SK-N-SH treated with all-trans-retinoic acid at 6 μM for 48 hours (cell line): ENCODE measurements at regions not wholly inside any gene's neighbourhood (a gene's known extent, or its start where the extent isn't known, plus 50 kb on each side); places are given as distances from the start of the nearest gene placed in this dataset.

Experiments used
- ATAC-seq: fragments of 200-7000 bp; cut with Tn5 transposase; 3 replicates; pipeline ENCODE4 v1.9.1; 2020; ENCODE audit warnings: mild to moderate bottlenecking, moderate library complexity
- ARNTL ChIP-seq: fragments of 450-650 bp; formaldehyde crosslinking; IDR thresholded peaks from 2 replicates; pipeline ENCODE4 v1.5.0; 2020; ENCODE audit warnings: low read depth, mild to moderate bottlenecking, moderate library complexity, borderline replicate concordance
- BACH2 ChIP-seq: fragments of 250-450 bp; sonication (Bioruptor Pico); IDR thresholded peaks from 2 replicates; pipeline ENCODE4 v1.9.0; 2021; ENCODE audit warnings: mild to moderate bottlenecking, borderline replicate concordance
- CREB5 ChIP-seq: fragments of 250-450 bp; sonication (Bioruptor Pico); IDR thresholded peaks from 2 replicates; pipeline ENCODE4 v1.5.1; 2020; ENCODE audit warnings: low read depth, mild to moderate bottlenecking, moderate library complexity
- CSDC2 ChIP-seq: fragments of 250-450 bp; sonication (Bioruptor Pico); IDR thresholded peaks from 2 replicates; pipeline ENCODE4 v1.5.0; 2020; ENCODE audit warnings: mild to moderate bottlenecking, moderate library complexity
- CSRNP3 ChIP-seq: fragments of 250-450 bp; sonication (Bioruptor Pico); IDR thresholded peaks from 2 replicates; pipeline ENCODE4 v1.5.1; 2021; ENCODE audit warnings: mild to moderate bottlenecking, moderate library complexity
- ESRRG ChIP-seq: fragments of 250-450 bp; sonication (Bioruptor Pico); IDR thresholded peaks from 2 replicates; pipeline ENCODE4 v1.6.1; 2021; ENCODE audit warnings: mild to moderate bottlenecking
- GLIS3 ChIP-seq: fragments of 250-450 bp; sonication (Bioruptor Pico); IDR thresholded peaks from 2 replicates; pipeline ENCODE4 v1.5.0; 2020; ENCODE audit warnings: mild to moderate bottlenecking, moderate library complexity
- ISL1 ChIP-seq: fragments of 250-450 bp; sonication (Bioruptor Pico); IDR thresholded peaks from 2 replicates; pipeline ENCODE4 v2.1.2; 2022; ENCODE audit warnings: mild to moderate bottlenecking, moderate library complexity
- OSR1 ChIP-seq: fragments of 250-450 bp; sonication (Bioruptor Pico); IDR thresholded peaks from 2 replicates; pipeline ENCODE4 v1.8.0; 2022; ENCODE audit warnings: moderate library complexity, mild to moderate bottlenecking, inconsistent platforms
- PATZ1 ChIP-seq: fragments of 250-450 bp; sonication (Bioruptor Pico); IDR thresholded peaks from 2 replicates; pipeline ENCODE4 v1.8.0; 2020; ENCODE audit warnings: mild to moderate bottlenecking, moderate library complexity, borderline replicate concordance
- PPARA ChIP-seq: fragments of 250-450 bp; sonication (Bioruptor Pico); IDR thresholded peaks from 2 replicates; pipeline ENCODE4 v1.5.0; 2020; ENCODE audit warnings: mild to moderate bottlenecking, borderline replicate concordance
- RARB ChIP-seq: fragments of 250-450 bp; sonication (Bioruptor Pico); IDR thresholded peaks from 2 replicates; pipeline ENCODE4 v1.8.0; 2021; ENCODE audit warnings: mild to moderate bottlenecking, moderate library complexity
- SNAI2 ChIP-seq: fragments of 250-450 bp; sonication (Bioruptor Pico); IDR thresholded peaks from 2 replicates; pipeline ENCODE4 v1.5.0; 2020; ENCODE audit warnings: mild to moderate bottlenecking, moderate library complexity
- TCF4 ChIP-seq: fragments of 250-450 bp; sonication (Bioruptor Pico); IDR thresholded peaks from 2 replicates; pipeline ENCODE4 v1.8.0; 2021; ENCODE audit warnings: mild to moderate bottlenecking, moderate library complexity, borderline replicate concordance
- TOX ChIP-seq: fragments of 250-450 bp; sonication (Bioruptor Pico); IDR thresholded peaks from 2 replicates; pipeline ENCODE4 v1.8.0; 2021; ENCODE audit warnings: mild to moderate bottlenecking, moderate library complexity, borderline replicate concordance
- TSHZ2 ChIP-seq: fragments of 250-450 bp; sonication (Bioruptor Pico); IDR thresholded peaks from 2 replicates; pipeline ENCODE4 v1.5.0; 2020; ENCODE audit warnings: mild to moderate bottlenecking, moderate library complexity
- ZC3H10 ChIP-seq: fragments of 250-450 bp; sonication (Bioruptor Pico); IDR thresholded peaks from 2 replicates; pipeline ENCODE4 v1.5.1; 2021; ENCODE audit warnings: mild to moderate bottlenecking, moderate library complexity
- ZFP3 ChIP-seq: fragments of 250-450 bp; sonication (Bioruptor Pico); IDR thresholded peaks from 2 replicates; pipeline ENCODE4 v1.5.0; 2020; ENCODE audit warnings: mild to moderate bottlenecking, moderate library complexity
- ZFP30 ChIP-seq: fragments of 450-650 bp; formaldehyde crosslinking; IDR thresholded peaks from 2 replicates; pipeline ENCODE4 v1.5.0; 2022; ENCODE audit warnings: mild to moderate bottlenecking, moderate library complexity
- ZNF565 ChIP-seq: fragments of 450-650 bp; formaldehyde crosslinking; conservative IDR thresholded peaks from 2 replicates; pipeline ENCODE4 v1.5.0; 2020; ENCODE audit warnings: low read depth, mild to moderate bottlenecking, moderate library complexity
- ZNF70 ChIP-seq: fragments of 450-650 bp; formaldehyde crosslinking; IDR thresholded peaks from 2 replicates; pipeline ENCODE4 v1.5.0; 2020; ENCODE audit warnings: mild to moderate bottlenecking, moderate library complexity
- ZNF8 ChIP-seq: fragments of 450-650 bp; formaldehyde crosslinking; IDR thresholded peaks from 2 replicates; pipeline ENCODE4 v1.5.0; 2020; ENCODE audit warnings: mild to moderate bottlenecking, moderate library complexity
- TF ChIP-seq, protein P1 (sequence below): fragments of 250-450 bp; sonication (Bioruptor Pico); IDR thresholded peaks from 2 replicates; pipeline ENCODE4 v1.8.0; 2021; ENCODE audit warnings: low read depth, mild to moderate bottlenecking, moderate library complexity, borderline replicate concordance

GRCh38 chr7:93011351-93012294 is 106.2 kb downstream of the SAMD9 start:
- TF ChIP-seq SNAI2 (CRISPR knock-in tag) (no peak), ZNF8 (CRISPR knock-in tag) (peak; percentile 60; the same call in 1 of the 2 replicates), RARB (CRISPR knock-in tag) (no peak), TCF4 (CRISPR knock-in tag) (no peak), BACH2 (CRISPR knock-in tag) (no peak), PPARA (CRISPR knock-in tag) (no peak), GLIS3 (CRISPR knock-in tag) (no peak), ISL1 (CRISPR knock-in tag) (peak; percentile 40; the same call in 1 of the 2 replicates), ESRRG (CRISPR knock-in tag) (no peak), ZFP30 (CRISPR knock-in tag) (no peak), ZC3H10 (0 out of 2 replicates have a peak, but pooled peaks have one; percentile 13), CREB5 (CRISPR knock-in tag) (0 out of 2 replicates have a peak, but pooled peaks have one; percentile 26), ZNF70 (CRISPR knock-in tag) (no peak), TSHZ2 (CRISPR knock-in tag) (no peak), CSRNP3 (CRISPR knock-in tag) (no peak), ARNTL (no peak), OSR1 (CRISPR knock-in tag) (no peak), ZNF565 (no peak), TOX (CRISPR knock-in tag) (no peak), CSDC2 (CRISPR knock-in tag) (peak; percentile 51; the same call in 1 of the 2 replicates), PATZ1 (CRISPR knock-in tag) (no peak; the same call in 1 of the 2 replicates), ZFP3 (no peak)
- TF ChIP-seq, protein P1, sequence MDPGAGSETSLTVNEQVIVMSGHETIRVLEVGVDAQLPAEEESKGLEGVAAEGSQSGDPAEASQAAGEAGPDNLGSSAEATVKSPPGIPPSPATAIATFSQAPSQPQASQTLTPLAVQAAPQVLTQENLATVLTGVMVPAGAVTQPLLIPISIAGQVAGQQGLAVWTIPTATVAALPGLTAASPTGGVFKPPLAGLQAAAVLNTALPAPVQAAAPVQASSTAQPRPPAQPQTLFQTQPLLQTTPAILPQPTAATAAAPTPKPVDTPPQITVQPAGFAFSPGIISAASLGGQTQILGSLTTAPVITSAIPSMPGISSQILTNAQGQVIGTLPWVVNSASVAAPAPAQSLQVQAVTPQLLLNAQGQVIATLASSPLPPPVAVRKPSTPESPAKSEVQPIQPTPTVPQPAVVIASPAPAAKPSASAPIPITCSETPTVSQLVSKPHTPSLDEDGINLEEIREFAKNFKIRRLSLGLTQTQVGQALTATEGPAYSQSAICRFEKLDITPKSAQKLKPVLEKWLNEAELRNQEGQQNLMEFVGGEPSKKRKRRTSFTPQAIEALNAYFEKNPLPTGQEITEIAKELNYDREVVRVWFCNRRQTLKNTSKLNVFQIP (CRISPR knock-in tag), result no peak
- peak; percentile 74 for ATAC-seq

GRCh38 chr7:93008833-93009232 is 108.9 kb downstream of the SAMD9 start:
- no peak for TF ChIP-seq CSDC2 (CRISPR knock-in tag)
- TF ChIP-seq ARNTL, result no peak
- no peak for TF ChIP-seq RARB (CRISPR knock-in tag)
- no peak for TF ChIP-seq ZNF8 (CRISPR knock-in tag)
- TF ChIP-seq, protein P1 (CRISPR knock-in tag), result no peak
- TF ChIP-seq CREB5 (CRISPR knock-in tag), result no peak
- TF ChIP-seq TCF4 (CRISPR knock-in tag), result no peak
- TF ChIP-seq ESRRG (CRISPR knock-in tag), result no peak
- TF ChIP-seq, all 23 proteins: peak for 0
- ATAC-seq, result no peak
